Endothelial cell of umbilical vein (primary cell): ENCODE measurements at regions not wholly inside any gene's neighbourhood (a gene's known extent, or its start where the extent isn't known, plus 50 kb on each side); places are given as distances from the start of the nearest gene placed in this dataset.
A peak's percentile ranks its signal among the peaks of the same experiment; 100 is the strongest.

Source experiments
- BruUV-seq: library from RNA; stranded (reverse); fragments of 400-500 nt; replicated peaks from 2 replicates; lab custom pipeline; 2021; lab: Mats Ljungman, UMichigan
- CTCF ChIA-PET: fragments of 300-600, 350-600 bp; sonication (Branson Sonifier 250); formaldehyde crosslinking; loops from one replicate; lab custom pipeline; 2021; ENCODE audit warnings: antibody characterized with exemption, inconsistent platforms; lab: Charles Lee
- POLR2A ChIA-PET: fragments of 300-600, 350-600 bp; sonication (Branson Sonifier 250); formaldehyde crosslinking; loops from one replicate; lab custom pipeline; 2021; ENCODE audit warnings: antibody characterized with exemption, inconsistent platforms; lab: Charles Lee
- DNase-seq: peaks from one replicate; pipeline ENCODE4 v3.0.0-alpha.2; 2011; ENCODE audit warnings: low read depth, low spot score
- FAIRE-seq: peaks from 2 replicates; lab custom pipeline; 2011; peaks lifted over from hg19 to GRCh38; lab: Jason Lieb, UNC
- H2AFZ ChIP-seq: 2 replicates; pipeline ENCODE4 v1.6.0; 2012; ENCODE audit warnings: low read depth, low read length, control low read depth, inconsistent platforms
- H3K27ac ChIP-seq: 2 replicates; pipeline ENCODE4 v1.5.1; 2011; ENCODE audit warnings: low read depth, mild to moderate bottlenecking, control low read depth, low read length, moderate library complexity; ENCODE audit not compliant: insufficient read depth
- H3K27me3 ChIP-seq, 2 experiments: 2 replicates each; pipeline versions ENCODE4 v1.6.0 to v1.6.1; 2011; ENCODE audit warnings: low read length in 2 of 2, mixed read lengths in 1 of 2; ENCODE audit not compliant: control insufficient read depth in 2 of 2, insufficient read depth in 2 of 2
- H3K36me3 ChIP-seq, 2 experiments: 2 replicates in 1 of 2; 3 replicates in 1 of 2; pipeline ENCODE4 v1.5.1; 2011; ENCODE audit warnings: low read length in 2 of 2, mild to moderate bottlenecking in 1 of 2, moderate library complexity in 1 of 2; ENCODE audit not compliant: control insufficient read depth in 2 of 2, insufficient read depth in 2 of 2; ENCODE audit errors: extremely low read depth in 1 of 2
- H3K4me1 ChIP-seq: 3 replicates; pipeline ENCODE4 v1.5.1; 2011; ENCODE audit warnings: mild to moderate bottlenecking, low read length; ENCODE audit not compliant: control insufficient read depth, insufficient read depth; ENCODE audit errors: extremely low read depth
- H3K4me2 ChIP-seq: 2 replicates; pipeline ENCODE4 v1.6.1; 2011; ENCODE audit warnings: low read length, control low read depth, mixed read lengths; ENCODE audit not compliant: insufficient read depth
- H3K4me3 ChIP-seq, 3 experiments: fragments of 200-600 bp in 1 of 3; sonication (generic), shearing (Covaris generic) in 1 of 3; replicated peaks in 1 of 3; 2 replicates each; pipeline ENCODE4 v1.5.1; 2011 to 2016; ENCODE audit warnings: control low read depth in 3 of 3, low read length in 3 of 3, mild to moderate bottlenecking in 2 of 3, inconsistent platforms in 1 of 3, low read depth in 1 of 3, moderate library complexity in 1 of 3; ENCODE audit not compliant: insufficient read depth in 1 of 3
- H3K79me2 ChIP-seq: 2 replicates; pipeline ENCODE4 v1.6.0; 2012; ENCODE audit warnings: low read length, inconsistent platforms; ENCODE audit not compliant: control insufficient read depth, insufficient read depth
- H3K9ac ChIP-seq: replicated peaks from 2 replicates; pipeline ENCODE3; 2011; ENCODE audit warnings: low read length, control low read depth; ENCODE audit not compliant: insufficient read depth; ENCODE audit errors: extremely low read depth
- H3K9me1 ChIP-seq: replicated peaks from 3 replicates; pipeline ENCODE4 v1.6.0; 2011; ENCODE audit warnings: mild to moderate bottlenecking, low read length; ENCODE audit not compliant: control insufficient read depth, insufficient read depth; ENCODE audit errors: extremely low read depth
- H3K9me3 ChIP-seq: replicated peaks from 2 replicates; pipeline ENCODE4 v1.5.1; 2012; ENCODE audit warnings: low read length, inconsistent platforms; ENCODE audit not compliant: control insufficient read depth, insufficient read depth
- H4K20me1 ChIP-seq: replicated peaks from 2 replicates; pipeline ENCODE3; 2011; ENCODE audit warnings: mild to moderate bottlenecking, low read length; ENCODE audit not compliant: control insufficient read depth, insufficient read depth; ENCODE audit errors: extremely low read depth
- EZH2 ChIP-seq: IDR thresholded peaks from 2 replicates; pipeline ENCODE4 v1.6.1; 2012; ENCODE audit warnings: borderline replicate concordance, low read depth, mild to moderate bottlenecking, moderate library complexity, low read length, inconsistent platforms; ENCODE audit not compliant: severe bottlenecking
- FOS ChIP-seq: IDR thresholded peaks from 2 replicates; pipeline ENCODE4 v1.6.1; 2011; ENCODE audit warnings: mild to moderate bottlenecking, low read length, moderate library complexity, borderline replicate concordance; ENCODE audit not compliant: insufficient read depth
- GATA2 ChIP-seq: IDR thresholded peaks from 2 replicates; pipeline ENCODE4 v1.7.0; 2011; ENCODE audit warnings: low read depth, mild to moderate bottlenecking, moderate library complexity, mixed read lengths, low read length; ENCODE audit not compliant: insufficient read length, insufficient read depth
- JUN ChIP-seq: IDR thresholded peaks from 2 replicates; pipeline ENCODE4 v1.6.1; 2011; ENCODE audit warnings: borderline replicate concordance, low read depth; ENCODE audit not compliant: insufficient read length, insufficient read depth
- MAX ChIP-seq: IDR thresholded peaks from 2 replicates; pipeline ENCODE4 v1.6.1; 2011; ENCODE audit not compliant: insufficient read depth, insufficient read length
- MYC ChIP-seq: IDR thresholded peaks from one replicate; pipeline ENCODE4 v1.6.1; 2011; ENCODE audit warnings: mild to moderate bottlenecking, low read depth, low read length
- POLR2A ChIP-seq: IDR thresholded peaks from 2 replicates; pipeline ENCODE4 v1.6.1; 2012; ENCODE audit warnings: low read depth, mild to moderate bottlenecking, control low read depth, low read length
- POLR2AphosphoS5 ChIP-seq: IDR thresholded peaks from 2 replicates; pipeline ENCODE4 v1.6.1; 2012; ENCODE audit warnings: low read depth, mild to moderate bottlenecking, control low read depth, low read length, moderate library complexity; ENCODE audit not compliant: insufficient read depth
- dilution Hi-C: fragments of 300-500 bp; cut with MboI; formaldehyde crosslinking; loops from one replicate; pipeline ENCODE4 v1.15.0; 2019; ENCODE audit warnings: low sequenced_read_pairs; ENCODE audit not compliant: extremely low pct_ligation_motif_present
- intact Hi-C: fragments of 100-400 bp; cut with micrococcal nuclease; formaldehyde crosslinking; loops from one replicate; pipeline ENCODE4 v1.10.0; 2022
- TF ChIP-seq, protein P1 (sequence below), 2 donors: IDR thresholded peaks; 1 replicate in 1 of 2; 2 replicates in 1 of 2; pipeline ENCODE4 v1.5.1; 2011; ENCODE audit warnings: low read length in 2 of 2, mild to moderate bottlenecking in 2 of 2, moderate library complexity in 2 of 2, control low read depth in 1 of 2, inconsistent platforms in 1 of 2, low read depth in 1 of 2; ENCODE audit not compliant: insufficient read depth in 1 of 2; ENCODE audit errors: extremely low read depth in 1 of 2

- intact Hi-C loops (no loop called here), dilution Hi-C loops (no loop called here)
- Histone ChIP-seq H4K20me1 (no peaks in the 10 kb centered on the region), H3K9me3 (no peaks in the 10 kb centered on the region), H3K4me2 (peak overlapping the region; percentile 26), H3K9ac (peak overlapping the region; percentile 6), H3K27ac (peak overlapping the region; percentile 9), H3K9me1 (no peaks in the 10 kb centered on the region), H3K4me3 (no peak overlapping the region), H2AFZ (peak overlapping the region; percentile 68), H3K4me1 (peaks cover 34% of the 10 kb centered on the region), H3K79me2 (no peaks in the 10 kb centered on the region), H3K36me3 (no peaks in the 10 kb centered on the region), H3K27me3 (no peaks in the 10 kb centered on the region)
- no peak for TF ChIP-seq GATA2
- TF ChIP-seq MYC = no peak
- TF ChIP-seq EZH2 = no peak
- no peak for TF ChIP-seq POLR2A
- TF ChIP-seq, protein P1, sequence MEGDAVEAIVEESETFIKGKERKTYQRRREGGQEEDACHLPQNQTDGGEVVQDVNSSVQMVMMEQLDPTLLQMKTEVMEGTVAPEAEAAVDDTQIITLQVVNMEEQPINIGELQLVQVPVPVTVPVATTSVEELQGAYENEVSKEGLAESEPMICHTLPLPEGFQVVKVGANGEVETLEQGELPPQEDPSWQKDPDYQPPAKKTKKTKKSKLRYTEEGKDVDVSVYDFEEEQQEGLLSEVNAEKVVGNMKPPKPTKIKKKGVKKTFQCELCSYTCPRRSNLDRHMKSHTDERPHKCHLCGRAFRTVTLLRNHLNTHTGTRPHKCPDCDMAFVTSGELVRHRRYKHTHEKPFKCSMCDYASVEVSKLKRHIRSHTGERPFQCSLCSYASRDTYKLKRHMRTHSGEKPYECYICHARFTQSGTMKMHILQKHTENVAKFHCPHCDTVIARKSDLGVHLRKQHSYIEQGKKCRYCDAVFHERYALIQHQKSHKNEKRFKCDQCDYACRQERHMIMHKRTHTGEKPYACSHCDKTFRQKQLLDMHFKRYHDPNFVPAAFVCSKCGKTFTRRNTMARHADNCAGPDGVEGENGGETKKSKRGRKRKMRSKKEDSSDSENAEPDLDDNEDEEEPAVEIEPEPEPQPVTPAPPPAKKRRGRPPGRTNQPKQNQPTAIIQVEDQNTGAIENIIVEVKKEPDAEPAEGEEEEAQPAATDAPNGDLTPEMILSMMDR (IDR thresholded peaks at IDR 0.05; ENCODE audit: extremely low read depth in 1 of 2, insufficient read depth in 1 of 2, low read depth in 1 of 2, low read length in 2 of 2) = no peak
- no peak for TF ChIP-seq MAX
- no peak for TF ChIP-seq JUN
- TF ChIP-seq POLR2AphosphoS5 = no peak
- TF ChIP-seq FOS = no peak
- CTCF ChIA-PET = interaction anchor here (0.9 to 1.4 kb wide), 2 partner anchors 10 to 74 kb away, joined by 5 to 6 read pairs; no protein-coding TSS in a partner anchor
- FAIRE-seq = no peak
- DNase-seq = peak; percentile 59
- POLR2A ChIA-PET = no interaction called here
- BruUV-seq = no TSS peak
Measured at GRCh38 chr2:215535741-215536140, 99.9 kb upstream of the FN1 start.
